Keratinocyte (primary cell): ENCODE measurements at regions not wholly inside any gene's neighbourhood (a gene's known extent, or its start where the extent isn't known, plus 50 kb on each side); places are given as distances from the start of the nearest gene placed in this dataset.

Experiments used
- DNase-seq: peaks from one replicate; pipeline ENCODE4 v3.0.0-alpha.2; 2011; ENCODE audit warnings: low read depth, missing footprints, low spot score
- FAIRE-seq: peaks from 2 replicates; lab custom pipeline; 2011; peaks lifted over from hg19 to GRCh38; lab: Jason Lieb, UNC
- H2AFZ ChIP-seq: 2 replicates; pipeline ENCODE4 v1.6.0; 2012; ENCODE audit warnings: low read length, control low read depth, inconsistent platforms; ENCODE audit not compliant: control insufficient read depth
- H3K27ac ChIP-seq: 2 replicates; pipeline ENCODE4 v1.5.1; 2011; ENCODE audit warnings: low read length; ENCODE audit not compliant: control insufficient read depth, insufficient read depth
- H3K27me3 ChIP-seq: 3 replicates; pipeline ENCODE4 v1.6.0; 2011; ENCODE audit warnings: low read length; ENCODE audit not compliant: control insufficient read depth, insufficient read depth; ENCODE audit errors: extremely low read depth
- H3K36me3 ChIP-seq, 2 experiments: 2 replicates in 1 of 2; 3 replicates in 1 of 2; pipeline ENCODE4 v1.5.1; 2011; ENCODE audit warnings: low read length in 2 of 2, mild to moderate bottlenecking in 1 of 2; ENCODE audit not compliant: control insufficient read depth in 2 of 2, insufficient read depth in 2 of 2; ENCODE audit errors: extremely low read depth in 1 of 2
- H3K4me1 ChIP-seq: 3 replicates; pipeline ENCODE4 v1.5.1; 2011; ENCODE audit warnings: low read length; ENCODE audit not compliant: control insufficient read depth, insufficient read depth; ENCODE audit errors: extremely low read depth
- H3K4me2 ChIP-seq: 3 replicates; pipeline ENCODE4 v1.6.0; 2011; ENCODE audit warnings: low read depth, low read length; ENCODE audit not compliant: control insufficient read depth, insufficient read depth; ENCODE audit errors: extremely low read depth
- H3K4me3 ChIP-seq, 3 experiments: fragments of 200-600 bp in 1 of 3; sonication (generic) in 1 of 3; 2 replicates in 2 of 3; 3 replicates in 1 of 3; pipeline ENCODE4 v1.5.1; 2011 to 2016; ENCODE audit warnings: low read length in 3 of 3, mild to moderate bottlenecking in 3 of 3, control low read depth in 2 of 3, inconsistent platforms in 1 of 3, low read depth in 1 of 3, mixed read lengths in 1 of 3, mixed run types in 1 of 3, moderate library complexity in 1 of 3; ENCODE audit not compliant: control insufficient read depth in 2 of 3, insufficient read depth in 2 of 3; ENCODE audit errors: extremely low read depth in 1 of 3
- H3K79me2 ChIP-seq: 2 replicates; pipeline ENCODE4 v1.6.0; 2012; ENCODE audit warnings: low read length; ENCODE audit not compliant: control insufficient read depth, insufficient read depth
- H3K9ac ChIP-seq: 3 replicates; pipeline ENCODE4 v1.6.0; 2011; ENCODE audit warnings: low read length; ENCODE audit not compliant: control insufficient read depth, insufficient read depth; ENCODE audit errors: extremely low read depth
- H3K9me1 ChIP-seq: 3 replicates; pipeline ENCODE4 v1.6.0; 2011; ENCODE audit warnings: low read length; ENCODE audit not compliant: control insufficient read depth, insufficient read depth; ENCODE audit errors: extremely low read depth
- H3K9me3 ChIP-seq: 2 replicates; pipeline ENCODE4 v1.5.1; 2012; ENCODE audit warnings: low read depth, low read length; ENCODE audit not compliant: control insufficient read depth
- H4K20me1 ChIP-seq: 3 replicates; pipeline ENCODE4 v1.6.0; 2011; ENCODE audit warnings: low read length; ENCODE audit not compliant: control insufficient read depth, insufficient read depth; ENCODE audit errors: extremely low read depth
- EZH2 ChIP-seq: IDR thresholded peaks from one replicate; pipeline ENCODE4 v1.6.1; 2012; ENCODE audit warnings: inconsistent platforms, mild to moderate bottlenecking, low read length, moderate library complexity
- dilution Hi-C: fragments of 300-500 bp; cut with MboI; formaldehyde crosslinking; loops from one replicate; pipeline ENCODE4 v1.7.0; 2020; ENCODE audit warnings: low sequenced_read_pairs; ENCODE audit not compliant: extremely low pct_ligation_motif_present
- TF ChIP-seq, protein P1 (sequence below), 3 experiments: IDR thresholded peaks in 1 of 3; conservative IDR thresholded peaks in 1 of 3; optimal IDR thresholded peaks in 1 of 3; 2 replicates in 2 of 3; 3 replicates in 1 of 3; pipeline versions ENCODE3 to v1.5.1; 2011; ENCODE audit warnings: low read length in 3 of 3, mild to moderate bottlenecking in 3 of 3, moderate library complexity in 2 of 3, control low read depth in 1 of 3, inconsistent platforms in 1 of 3; ENCODE audit not compliant: insufficient read depth in 2 of 3; ENCODE audit errors: extremely low read depth in 1 of 3

DNA sequence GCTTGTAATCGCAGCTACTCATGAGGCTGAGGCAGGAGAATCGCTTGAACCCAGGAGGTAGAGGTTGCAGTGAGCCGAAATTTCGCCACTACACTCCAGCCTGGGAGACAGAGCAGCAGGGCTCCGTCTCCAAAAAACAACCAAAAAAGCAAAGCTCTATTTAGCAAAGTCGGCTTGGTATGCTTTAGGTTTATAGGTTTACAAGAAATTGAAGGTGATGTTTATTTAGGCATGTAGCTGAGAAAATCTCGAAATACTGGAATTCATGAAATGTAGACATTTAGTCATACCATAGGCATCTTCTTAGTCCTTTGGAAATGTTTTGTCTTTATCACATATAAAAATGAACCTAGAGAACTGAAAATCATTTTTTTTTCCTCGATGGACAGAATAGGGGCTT is 453.8 kb upstream of the ANKRD30A start:
- no peaks in the 10 kb centered on the region for H3K27me3 ChIP-seq
- DNase-seq (no peak), FAIRE-seq (no peak)
- no peak overlapping the region for H3K4me2 ChIP-seq
- no peaks in the 10 kb centered on the region for H3K36me3 ChIP-seq
- no peaks in the 10 kb centered on the region for H3K9me3 ChIP-seq
- H3K27ac ChIP-seq = no peak overlapping the region
- dilution Hi-C loops = no loop called here
- H3K4me1 ChIP-seq = no peaks in the 10 kb centered on the region
- H4K20me1 ChIP-seq = no peaks in the 10 kb centered on the region
- H3K9me1 ChIP-seq = no peaks in the 10 kb centered on the region
- H3K79me2 ChIP-seq = no peaks in the 10 kb centered on the region
- no peak overlapping the region for H2AFZ ChIP-seq
- no peak overlapping the region for H3K9ac ChIP-seq
- TF ChIP-seq, protein P1, sequence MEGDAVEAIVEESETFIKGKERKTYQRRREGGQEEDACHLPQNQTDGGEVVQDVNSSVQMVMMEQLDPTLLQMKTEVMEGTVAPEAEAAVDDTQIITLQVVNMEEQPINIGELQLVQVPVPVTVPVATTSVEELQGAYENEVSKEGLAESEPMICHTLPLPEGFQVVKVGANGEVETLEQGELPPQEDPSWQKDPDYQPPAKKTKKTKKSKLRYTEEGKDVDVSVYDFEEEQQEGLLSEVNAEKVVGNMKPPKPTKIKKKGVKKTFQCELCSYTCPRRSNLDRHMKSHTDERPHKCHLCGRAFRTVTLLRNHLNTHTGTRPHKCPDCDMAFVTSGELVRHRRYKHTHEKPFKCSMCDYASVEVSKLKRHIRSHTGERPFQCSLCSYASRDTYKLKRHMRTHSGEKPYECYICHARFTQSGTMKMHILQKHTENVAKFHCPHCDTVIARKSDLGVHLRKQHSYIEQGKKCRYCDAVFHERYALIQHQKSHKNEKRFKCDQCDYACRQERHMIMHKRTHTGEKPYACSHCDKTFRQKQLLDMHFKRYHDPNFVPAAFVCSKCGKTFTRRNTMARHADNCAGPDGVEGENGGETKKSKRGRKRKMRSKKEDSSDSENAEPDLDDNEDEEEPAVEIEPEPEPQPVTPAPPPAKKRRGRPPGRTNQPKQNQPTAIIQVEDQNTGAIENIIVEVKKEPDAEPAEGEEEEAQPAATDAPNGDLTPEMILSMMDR (optimal IDR thresholded peaks at IDR 0.05 in 1 of 3, IDR thresholded peaks at IDR 0.05 in 1 of 3, conservative IDR thresholded peaks at IDR 0.05 in 1 of 3; ENCODE audit: extremely low read depth in 1 of 3, insufficient read depth in 2 of 3, low read length in 3 of 3) = no peak
- no peak for TF ChIP-seq EZH2
- no peak overlapping the region for H3K4me3 ChIP-seq

DNA sequence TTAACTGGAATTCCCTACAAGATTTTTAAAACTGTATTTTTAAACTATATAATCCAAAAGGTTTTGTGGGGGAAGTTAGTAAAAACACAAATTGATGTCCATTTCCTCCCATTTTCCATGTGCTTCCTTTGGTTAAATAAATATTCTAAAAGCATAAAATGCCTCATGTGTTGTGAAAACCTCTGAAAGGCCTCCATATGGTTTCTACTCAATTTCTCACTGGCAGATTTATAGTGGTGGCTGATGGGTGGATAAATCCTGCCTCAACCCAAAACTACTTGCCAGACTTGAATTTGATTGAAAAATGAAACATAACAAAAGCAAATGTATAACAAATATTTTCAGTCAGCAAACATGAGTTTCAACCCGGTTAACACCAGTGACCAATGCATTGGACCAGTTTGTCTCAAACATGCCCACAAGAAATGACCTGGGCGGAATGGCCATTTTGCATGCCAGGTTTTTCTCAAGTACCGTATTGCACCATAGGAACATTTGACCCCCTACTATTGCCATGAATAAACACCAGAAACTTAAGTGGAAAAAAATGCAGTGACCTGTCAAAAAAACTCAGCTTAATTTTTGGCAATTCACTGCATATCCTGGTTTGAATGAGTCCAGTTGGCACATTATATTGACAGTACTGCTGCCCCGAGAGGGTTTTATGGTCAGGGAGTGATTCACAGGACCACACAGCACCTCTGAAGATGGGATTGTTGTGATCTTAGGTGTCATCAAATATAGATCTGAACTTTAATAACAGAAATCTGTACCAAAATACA is 454.6 kb upstream of the ANKRD30A start:
- Histone ChIP-seq H3K27ac (no peak overlapping the region), H3K4me1 (no peaks in the 10 kb centered on the region), H4K20me1 (no peaks in the 10 kb centered on the region), H3K9ac (no peak overlapping the region), H3K79me2 (no peaks in the 10 kb centered on the region), H3K27me3 (no peaks in the 10 kb centered on the region), H3K9me3 (no peaks in the 10 kb centered on the region), H3K36me3 (no peaks in the 10 kb centered on the region), H2AFZ (no peak overlapping the region), H3K9me1 (no peaks in the 10 kb centered on the region), H3K4me2 (no peak overlapping the region), H3K4me3 (no peak overlapping the region)
- dilution Hi-C loops = no loop called here
- DNase-seq = no peak
- TF ChIP-seq, protein P1 (optimal IDR thresholded peaks at IDR 0.05 in 1 of 3, IDR thresholded peaks at IDR 0.05 in 1 of 3, conservative IDR thresholded peaks at IDR 0.05 in 1 of 3; ENCODE audit: extremely low read depth in 1 of 3, insufficient read depth in 2 of 3, low read length in 3 of 3) = no peak
- TF ChIP-seq EZH2 = no peak
- FAIRE-seq = no peak
